Keratinocyte (primary cell): ENCODE measurements at regions not wholly inside any gene's neighbourhood (a gene's known extent, or its start where the extent isn't known, plus 50 kb on each side); places are given as distances from the start of the nearest gene placed in this dataset.

ENCODE experiments used
- DNase-seq: peaks from one replicate; pipeline ENCODE4 v3.0.0-alpha.2; 2011; ENCODE audit warnings: low read depth, missing footprints, low spot score
- FAIRE-seq: peaks from 2 replicates; lab custom pipeline; 2011; peaks lifted over from hg19 to GRCh38; lab: Jason Lieb, UNC
- H2AFZ ChIP-seq: 2 replicates; pipeline ENCODE4 v1.6.0; 2012; ENCODE audit warnings: low read length, control low read depth, inconsistent platforms; ENCODE audit not compliant: control insufficient read depth
- H3K27ac ChIP-seq: 2 replicates; pipeline ENCODE4 v1.5.1; 2011; ENCODE audit warnings: low read length; ENCODE audit not compliant: control insufficient read depth, insufficient read depth
- H3K27me3 ChIP-seq: 3 replicates; pipeline ENCODE4 v1.6.0; 2011; ENCODE audit warnings: low read length; ENCODE audit not compliant: control insufficient read depth, insufficient read depth; ENCODE audit errors: extremely low read depth
- H3K36me3 ChIP-seq, 2 experiments: 2 replicates in 1 of 2; 3 replicates in 1 of 2; pipeline ENCODE4 v1.5.1; 2011; ENCODE audit warnings: low read length in 2 of 2, mild to moderate bottlenecking in 1 of 2; ENCODE audit not compliant: control insufficient read depth in 2 of 2, insufficient read depth in 2 of 2; ENCODE audit errors: extremely low read depth in 1 of 2
- H3K4me1 ChIP-seq: 3 replicates; pipeline ENCODE4 v1.5.1; 2011; ENCODE audit warnings: low read length; ENCODE audit not compliant: control insufficient read depth, insufficient read depth; ENCODE audit errors: extremely low read depth
- H3K4me2 ChIP-seq: 3 replicates; pipeline ENCODE4 v1.6.0; 2011; ENCODE audit warnings: low read depth, low read length; ENCODE audit not compliant: control insufficient read depth, insufficient read depth; ENCODE audit errors: extremely low read depth
- H3K4me3 ChIP-seq, 3 experiments: fragments of 200-600 bp in 1 of 3; sonication (generic) in 1 of 3; 2 replicates in 2 of 3; 3 replicates in 1 of 3; pipeline ENCODE4 v1.5.1; 2011 to 2016; ENCODE audit warnings: low read length in 3 of 3, mild to moderate bottlenecking in 3 of 3, control low read depth in 2 of 3, inconsistent platforms in 1 of 3, low read depth in 1 of 3, mixed read lengths in 1 of 3, mixed run types in 1 of 3, moderate library complexity in 1 of 3; ENCODE audit not compliant: control insufficient read depth in 2 of 3, insufficient read depth in 2 of 3; ENCODE audit errors: extremely low read depth in 1 of 3
- H3K79me2 ChIP-seq: 2 replicates; pipeline ENCODE4 v1.6.0; 2012; ENCODE audit warnings: low read length; ENCODE audit not compliant: control insufficient read depth, insufficient read depth
- H3K9ac ChIP-seq: 3 replicates; pipeline ENCODE4 v1.6.0; 2011; ENCODE audit warnings: low read length; ENCODE audit not compliant: control insufficient read depth, insufficient read depth; ENCODE audit errors: extremely low read depth
- H3K9me1 ChIP-seq: 3 replicates; pipeline ENCODE4 v1.6.0; 2011; ENCODE audit warnings: low read length; ENCODE audit not compliant: control insufficient read depth, insufficient read depth; ENCODE audit errors: extremely low read depth
- H3K9me3 ChIP-seq: 2 replicates; pipeline ENCODE4 v1.5.1; 2012; ENCODE audit warnings: low read depth, low read length; ENCODE audit not compliant: control insufficient read depth
- H4K20me1 ChIP-seq: 3 replicates; pipeline ENCODE4 v1.6.0; 2011; ENCODE audit warnings: low read length; ENCODE audit not compliant: control insufficient read depth, insufficient read depth; ENCODE audit errors: extremely low read depth
- EZH2 ChIP-seq: IDR thresholded peaks from one replicate; pipeline ENCODE4 v1.6.1; 2012; ENCODE audit warnings: inconsistent platforms, mild to moderate bottlenecking, low read length, moderate library complexity
- dilution Hi-C: fragments of 300-500 bp; cut with MboI; formaldehyde crosslinking; loops from one replicate; pipeline ENCODE4 v1.7.0; 2020; ENCODE audit warnings: low sequenced_read_pairs; ENCODE audit not compliant: extremely low pct_ligation_motif_present
- TF ChIP-seq, protein P1 (sequence below), 3 experiments: IDR thresholded peaks in 1 of 3; conservative IDR thresholded peaks in 1 of 3; optimal IDR thresholded peaks in 1 of 3; 2 replicates in 2 of 3; 3 replicates in 1 of 3; pipeline versions ENCODE3 to v1.5.1; 2011; ENCODE audit warnings: low read length in 3 of 3, mild to moderate bottlenecking in 3 of 3, moderate library complexity in 2 of 3, control low read depth in 1 of 3, inconsistent platforms in 1 of 3; ENCODE audit not compliant: insufficient read depth in 2 of 3; ENCODE audit errors: extremely low read depth in 1 of 3

DNA sequence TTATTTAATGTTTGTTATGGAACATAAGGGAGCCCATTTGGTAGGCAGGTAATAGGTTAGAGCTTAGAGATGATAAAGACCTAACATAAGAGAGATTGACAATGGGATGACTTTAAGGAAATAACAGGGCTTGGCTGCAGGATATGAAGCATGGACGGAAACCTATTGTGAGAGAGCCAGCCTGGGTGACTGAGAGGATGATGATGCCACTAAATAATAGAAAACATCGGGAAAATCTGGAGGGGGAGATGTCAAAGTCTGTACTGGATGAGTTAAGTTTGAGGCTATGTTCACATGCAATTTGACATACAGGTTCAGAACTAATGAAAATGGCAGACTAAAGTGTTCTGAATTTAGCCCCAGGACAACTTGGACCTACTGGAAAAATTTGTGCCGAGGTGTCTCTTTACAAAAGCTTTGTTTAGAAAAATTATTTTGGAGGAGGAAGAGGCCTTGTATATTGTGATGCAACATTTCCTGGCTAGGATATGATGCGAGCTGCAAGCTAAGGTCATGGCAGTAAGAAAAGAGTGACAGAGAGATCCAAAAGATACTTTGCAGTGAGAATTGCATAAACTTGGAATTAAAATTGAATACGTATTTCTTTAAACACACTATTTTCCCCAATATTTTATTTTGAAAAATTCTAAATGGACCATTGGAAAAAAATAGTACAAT, 339.3 kb upstream of the PLET1 start:
- no peaks in the 10 kb centered on the region for H4K20me1 ChIP-seq
- H3K4me3 ChIP-seq: no peak overlapping the region
- H3K4me1 ChIP-seq: no peaks in the 10 kb centered on the region
- no peak overlapping the region for H2AFZ ChIP-seq
- no peak for FAIRE-seq
- dilution Hi-C loops: no loop called here
- no peaks in the 10 kb centered on the region for H3K79me2 ChIP-seq
- no peak for TF ChIP-seq EZH2
- TF ChIP-seq, protein P1, sequence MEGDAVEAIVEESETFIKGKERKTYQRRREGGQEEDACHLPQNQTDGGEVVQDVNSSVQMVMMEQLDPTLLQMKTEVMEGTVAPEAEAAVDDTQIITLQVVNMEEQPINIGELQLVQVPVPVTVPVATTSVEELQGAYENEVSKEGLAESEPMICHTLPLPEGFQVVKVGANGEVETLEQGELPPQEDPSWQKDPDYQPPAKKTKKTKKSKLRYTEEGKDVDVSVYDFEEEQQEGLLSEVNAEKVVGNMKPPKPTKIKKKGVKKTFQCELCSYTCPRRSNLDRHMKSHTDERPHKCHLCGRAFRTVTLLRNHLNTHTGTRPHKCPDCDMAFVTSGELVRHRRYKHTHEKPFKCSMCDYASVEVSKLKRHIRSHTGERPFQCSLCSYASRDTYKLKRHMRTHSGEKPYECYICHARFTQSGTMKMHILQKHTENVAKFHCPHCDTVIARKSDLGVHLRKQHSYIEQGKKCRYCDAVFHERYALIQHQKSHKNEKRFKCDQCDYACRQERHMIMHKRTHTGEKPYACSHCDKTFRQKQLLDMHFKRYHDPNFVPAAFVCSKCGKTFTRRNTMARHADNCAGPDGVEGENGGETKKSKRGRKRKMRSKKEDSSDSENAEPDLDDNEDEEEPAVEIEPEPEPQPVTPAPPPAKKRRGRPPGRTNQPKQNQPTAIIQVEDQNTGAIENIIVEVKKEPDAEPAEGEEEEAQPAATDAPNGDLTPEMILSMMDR (optimal IDR thresholded peaks at IDR 0.05 in 1 of 3, IDR thresholded peaks at IDR 0.05 in 1 of 3, conservative IDR thresholded peaks at IDR 0.05 in 1 of 3; ENCODE audit: extremely low read depth in 1 of 3, insufficient read depth in 2 of 3, low read length in 3 of 3): no peak
- DNase-seq: no peak
- H3K27me3 ChIP-seq: no peaks in the 10 kb centered on the region
- H3K9me1 ChIP-seq: no peaks in the 10 kb centered on the region
- no peak overlapping the region for H3K4me2 ChIP-seq
- no peaks in the 10 kb centered on the region for H3K36me3 ChIP-seq
- H3K9ac ChIP-seq: no peak overlapping the region
- H3K9me3 ChIP-seq: no peaks in the 10 kb centered on the region
- no peak overlapping the region for H3K27ac ChIP-seq

DNA sequence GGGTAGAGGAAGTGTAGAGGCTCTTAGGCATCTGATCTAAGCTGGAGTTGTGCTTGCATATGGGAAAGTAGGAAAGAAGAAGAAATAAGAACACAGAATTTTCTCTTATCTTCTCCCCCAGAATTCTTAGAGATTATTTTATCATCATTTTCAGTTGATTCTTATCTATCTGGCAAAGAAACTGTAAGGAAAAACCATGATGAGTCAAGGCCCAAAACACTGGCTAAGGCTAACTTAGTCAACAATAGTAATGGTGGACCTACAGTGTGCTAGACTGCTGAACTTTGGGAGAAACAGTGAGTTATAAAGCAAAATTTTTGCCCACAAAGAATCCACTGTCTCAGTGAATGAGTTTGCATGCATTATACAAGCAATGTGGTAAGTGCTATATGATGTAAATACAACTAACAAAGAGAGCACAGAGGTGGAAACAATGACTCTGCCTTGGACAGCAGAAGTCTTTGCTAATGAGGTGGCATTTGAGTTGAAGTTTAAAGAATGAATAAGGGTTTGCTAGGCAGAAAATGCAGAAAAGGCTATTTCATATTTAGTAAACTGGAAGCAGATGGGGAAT, 344.5 kb upstream of the PLET1 start:
- Histone ChIP-seq H3K4me2 (no peak overlapping the region), H3K79me2 (no peaks in the 10 kb centered on the region), H3K9ac (no peak overlapping the region), H2AFZ (no peak overlapping the region), H3K9me1 (no peaks in the 10 kb centered on the region), H3K4me1 (no peaks in the 10 kb centered on the region), H3K9me3 (no peaks in the 10 kb centered on the region), H3K4me3 (no peak overlapping the region), H4K20me1 (no peaks in the 10 kb centered on the region), H3K27ac (no peak overlapping the region), H3K36me3 (no peaks in the 10 kb centered on the region), H3K27me3 (no peaks in the 10 kb centered on the region)
- FAIRE-seq (no peak), DNase-seq (no peak)
- TF ChIP-seq EZH2: no peak
- TF ChIP-seq, protein P1 (optimal IDR thresholded peaks at IDR 0.05 in 1 of 3, IDR thresholded peaks at IDR 0.05 in 1 of 3, conservative IDR thresholded peaks at IDR 0.05 in 1 of 3; ENCODE audit: extremely low read depth in 1 of 3, insufficient read depth in 2 of 3, low read length in 3 of 3): no peak
- dilution Hi-C loops: no loop called here
